ENCODE measurements at regions not wholly inside any gene's neighbourhood (a gene's known extent, or its start where the extent isn't known, plus 50 kb on each side); places are given as distances from the start of the nearest gene placed in this dataset.

DNA sequence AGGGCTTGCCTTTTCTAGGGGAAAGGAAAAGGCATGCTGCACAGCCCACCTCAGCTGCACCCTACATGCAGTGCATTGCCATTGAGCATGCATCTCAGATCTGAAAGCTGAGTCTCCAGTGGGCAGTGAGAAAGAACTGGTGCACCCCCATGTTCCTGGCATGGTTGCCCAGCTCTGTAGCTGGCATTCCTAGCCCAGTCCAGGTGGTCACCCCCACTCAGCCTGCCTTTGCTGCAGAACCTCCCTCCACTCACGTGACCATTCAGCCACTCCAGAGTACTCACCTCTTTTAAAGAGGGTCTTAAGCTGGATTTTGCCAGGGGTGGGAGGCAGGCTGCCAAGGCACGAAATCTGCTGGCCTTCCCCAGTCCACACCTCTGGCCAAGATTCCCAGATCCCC, 208.6 kb upstream of the TOPAZ1 start:
- in situ Hi-C loops (cut with MboI; ENCODE audit: low sequenced_read_pairs, unreplicated experiment), result no loop called here
- DNase-seq (ENCODE audit: low spot score), result no peak
- no peak for TF ChIP-seq CTCF (IDR thresholded peaks at IDR 0.05; ENCODE audit: borderline replicate concordance, control extremely low read depth, extremely low read depth, insufficient read depth, missing control alignments)

DNA sequence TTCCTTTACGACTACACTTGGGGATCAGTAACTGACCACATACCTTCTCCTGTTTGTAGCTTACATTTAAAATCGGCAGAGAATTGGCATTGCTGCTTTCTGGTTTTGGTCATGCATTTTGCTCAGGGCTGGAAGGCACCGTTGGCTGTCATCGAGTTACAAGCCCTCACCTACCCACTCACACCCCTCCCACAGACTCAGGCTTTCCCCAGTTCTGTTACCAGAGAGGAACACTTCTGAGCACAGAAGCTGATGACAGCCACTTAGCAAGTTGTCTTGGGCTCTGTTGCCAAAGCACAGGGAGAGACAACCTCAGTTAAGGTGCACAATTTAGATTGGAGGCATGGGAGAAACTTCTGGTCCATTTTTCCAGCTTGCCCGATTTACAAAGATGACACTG, 204.8 kb upstream of the TOPAZ1 start:
- no peak for DNase-seq (ENCODE audit: low spot score)
- in situ Hi-C loops (cut with MboI; ENCODE audit: low sequenced_read_pairs, unreplicated experiment), result no loop called here
- no peak for TF ChIP-seq CTCF (IDR thresholded peaks at IDR 0.05; ENCODE audit: borderline replicate concordance, control extremely low read depth, extremely low read depth, insufficient read depth, missing control alignments)

DNA sequence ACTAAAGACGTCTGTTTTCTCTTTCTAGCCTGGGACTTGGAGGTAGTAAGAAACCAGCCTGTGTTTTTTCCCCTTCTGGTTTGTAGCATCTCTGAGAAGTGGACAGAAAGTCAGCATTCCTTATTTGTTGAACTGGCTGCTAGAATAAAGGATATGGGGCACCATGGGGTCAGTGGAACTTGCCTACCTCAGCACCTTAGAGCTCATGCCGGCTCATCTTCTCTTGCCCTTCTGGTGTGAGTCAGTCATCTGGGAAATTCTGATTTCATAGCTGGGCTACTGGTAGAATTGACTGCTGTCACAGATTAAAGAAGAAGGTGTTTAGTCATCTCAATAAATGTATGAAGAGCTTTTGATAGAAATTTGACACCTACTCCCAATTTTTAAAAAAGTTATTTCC, 202.7 kb upstream of the TOPAZ1 start:
- no peak for TF ChIP-seq CTCF (IDR thresholded peaks at IDR 0.05; ENCODE audit: borderline replicate concordance, control extremely low read depth, extremely low read depth, insufficient read depth, missing control alignments)
- no peak for DNase-seq (ENCODE audit: low spot score)
- in situ Hi-C loops (cut with MboI; ENCODE audit: low sequenced_read_pairs, unreplicated experiment), result no loop called here

DNA sequence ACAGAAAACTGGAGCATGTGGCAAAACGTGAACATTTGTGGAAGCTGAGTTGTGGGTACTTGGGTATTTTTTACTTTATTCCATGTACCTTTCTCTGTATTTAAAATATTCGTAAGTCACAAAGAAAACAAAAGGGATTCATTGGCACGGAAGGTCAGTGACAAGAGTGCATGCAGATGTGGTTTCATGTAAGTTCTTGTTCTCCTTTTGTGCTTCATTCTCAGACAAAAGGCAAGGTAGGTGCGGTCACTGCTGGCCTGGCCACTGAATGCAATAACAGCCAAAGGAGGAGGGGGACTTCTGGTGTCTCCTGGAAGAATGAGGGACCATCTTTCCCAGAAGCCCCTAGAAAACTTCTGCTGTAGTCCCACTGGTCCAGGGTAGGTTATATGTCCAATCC, 200.0 kb upstream of the TOPAZ1 start:
- in situ Hi-C loops (cut with MboI; ENCODE audit: low sequenced_read_pairs, unreplicated experiment), result no loop called here
- TF ChIP-seq CTCF (IDR thresholded peaks at IDR 0.05; ENCODE audit: borderline replicate concordance, control extremely low read depth, extremely low read depth, insufficient read depth, missing control alignments), result no peak
- no peak for DNase-seq (ENCODE audit: low spot score)

DNA sequence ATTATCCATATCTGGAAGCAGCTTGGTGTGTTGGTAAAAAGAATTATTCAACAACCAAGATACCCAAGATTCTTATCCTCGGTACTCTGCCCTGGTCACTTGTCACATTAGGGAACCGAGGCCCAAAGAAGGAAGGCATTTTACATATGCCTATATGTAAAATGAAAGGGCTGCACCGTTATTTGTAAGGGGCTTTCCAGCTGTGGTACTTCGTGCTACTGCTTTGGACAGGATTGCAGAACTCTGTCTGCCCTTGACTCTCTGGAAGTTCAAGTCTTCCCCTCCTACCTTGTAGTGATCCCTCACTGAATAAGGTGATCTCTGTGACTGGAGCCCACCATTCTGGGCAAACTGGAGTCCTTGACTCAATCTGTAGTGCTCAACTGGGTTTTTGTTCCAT, 198.9 kb upstream of the TOPAZ1 start:
- in situ Hi-C loops (cut with MboI; ENCODE audit: low sequenced_read_pairs, unreplicated experiment), result no loop called here
- no peak for TF ChIP-seq CTCF (IDR thresholded peaks at IDR 0.05; ENCODE audit: borderline replicate concordance, control extremely low read depth, extremely low read depth, insufficient read depth, missing control alignments)
- no peak for DNase-seq (ENCODE audit: low spot score)

GRCh38 chr3:44045476-44046275, 196.0 kb upstream of the TOPAZ1 start:
- peak; percentile 74 for DNase-seq (ENCODE audit: low spot score)
- TF ChIP-seq CTCF (IDR thresholded peaks at IDR 0.05; ENCODE audit: borderline replicate concordance, control extremely low read depth, extremely low read depth, insufficient read depth, missing control alignments), result no peak
- in situ Hi-C loops (cut with MboI; ENCODE audit: low sequenced_read_pairs, unreplicated experiment), result no loop called here
